ENCODE measurements at regions not wholly inside any gene's neighbourhood (a gene's known extent, or its start where the extent isn't known, plus 50 kb on each side); places are given as distances from the start of the nearest gene placed in this dataset.

DNA sequence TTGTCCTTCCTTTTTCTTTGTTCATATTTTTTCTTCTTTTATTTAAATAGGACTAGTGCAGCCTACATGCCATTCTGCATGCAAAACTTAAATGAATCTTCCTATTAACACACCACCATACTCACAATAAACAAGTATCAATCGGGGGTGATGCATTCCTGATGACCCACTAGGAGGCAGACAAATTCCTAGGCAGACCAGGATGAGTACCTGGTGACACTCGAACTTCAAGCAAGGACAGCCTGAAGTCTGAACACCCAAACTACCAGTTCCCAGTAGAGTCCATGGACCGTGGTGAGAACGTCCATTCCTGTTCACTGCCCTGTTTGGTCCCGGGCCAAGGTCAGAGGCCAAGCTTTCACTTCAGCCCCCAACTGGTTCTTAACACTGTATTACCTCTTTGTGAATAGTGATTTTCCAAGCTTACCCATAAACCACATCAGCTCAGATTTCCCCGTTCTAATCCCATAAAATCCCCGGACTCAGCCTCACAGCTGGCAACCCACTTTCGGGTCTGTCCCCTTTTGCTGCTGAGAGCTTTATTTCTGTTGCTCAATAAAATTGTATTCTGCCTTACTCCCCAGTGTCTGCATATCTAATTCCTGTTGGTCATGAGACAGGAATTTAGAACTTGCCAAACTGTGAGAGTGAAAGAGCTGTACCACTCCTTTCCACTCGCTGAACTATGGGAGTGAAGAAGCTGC, 1286.6 kb downstream of the FSTL5 start:
- DNase-seq, result no peak

DNA sequence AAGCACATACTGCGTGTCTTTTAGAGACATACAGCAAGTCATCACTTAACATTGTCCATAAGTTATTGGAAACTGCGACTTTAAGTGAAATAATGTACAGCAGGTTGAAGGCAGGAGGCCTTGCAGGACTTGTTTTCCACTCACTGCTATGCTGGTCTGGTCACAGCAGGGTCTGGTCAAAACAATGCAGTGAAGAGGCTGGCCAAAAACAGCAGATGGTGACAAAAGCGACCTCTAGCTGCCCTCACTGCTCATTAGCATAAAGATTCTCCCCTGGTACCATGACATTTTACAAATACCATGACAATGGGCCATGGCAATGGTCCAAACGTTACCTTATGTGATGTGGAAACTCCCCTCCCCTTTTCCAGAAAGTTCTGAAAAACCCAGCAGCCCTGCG, 1283.6 kb downstream of the FSTL5 start:
- no peak for DNase-seq

DNA sequence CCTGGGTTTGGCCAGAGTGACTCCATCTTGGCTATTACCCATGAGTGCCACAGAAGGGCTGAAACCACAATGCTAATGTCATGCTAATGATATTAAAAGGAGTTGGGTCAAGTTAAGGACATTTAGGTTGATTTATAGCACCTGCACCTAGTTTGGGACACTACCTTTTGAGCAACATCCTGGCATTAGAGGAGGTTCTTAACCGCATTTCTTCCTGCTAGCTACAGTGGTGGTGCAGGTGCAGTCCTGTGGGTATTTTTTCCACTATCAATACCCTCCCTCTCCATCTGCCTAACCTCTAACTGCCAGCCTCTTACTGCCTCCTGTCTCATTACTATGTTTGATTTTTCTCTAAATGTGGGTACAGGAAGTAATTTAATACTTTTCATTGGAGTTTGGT, 1276.1 kb downstream of the FSTL5 start:
- no peak for DNase-seq

DNA sequence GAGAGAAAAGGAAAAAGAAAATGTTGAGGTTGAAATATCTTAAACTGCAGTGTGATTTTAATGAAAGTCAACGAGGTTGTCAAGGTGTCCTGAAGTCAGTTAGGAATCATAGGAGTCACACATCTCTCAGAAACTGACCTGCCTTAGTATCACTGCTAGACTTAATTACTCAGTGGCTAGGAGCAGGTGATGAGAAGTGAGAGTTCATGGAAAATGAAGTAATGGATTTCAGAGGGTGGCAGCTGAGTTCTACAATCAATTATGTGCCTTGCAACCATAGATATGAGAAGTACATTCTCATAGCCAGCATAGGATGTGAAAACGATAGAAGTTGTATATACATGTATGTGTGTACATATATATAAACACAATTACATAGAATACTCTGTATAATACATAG, 1269.7 kb downstream of the FSTL5 start:
- DNase-seq, result no peak

DNA sequence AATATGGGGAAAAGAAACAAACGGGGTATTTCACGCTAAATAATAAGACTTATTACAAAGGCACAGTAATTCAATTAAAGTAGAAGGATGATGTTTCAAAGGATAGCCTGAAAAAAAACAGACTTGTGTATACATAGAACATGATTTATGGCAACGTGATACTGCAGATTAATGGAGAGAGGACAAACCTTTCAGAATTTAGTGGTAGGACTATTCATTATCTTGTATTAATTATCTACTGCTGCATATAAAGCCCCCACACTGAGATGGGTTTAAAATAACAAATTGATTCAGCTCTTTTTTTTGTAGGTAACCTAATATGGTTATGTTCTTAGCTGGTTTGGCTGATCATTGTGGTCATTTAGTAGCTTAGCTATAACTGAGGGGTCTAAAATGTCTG, 1269.0 kb downstream of the FSTL5 start:
- no peak for DNase-seq

DNA sequence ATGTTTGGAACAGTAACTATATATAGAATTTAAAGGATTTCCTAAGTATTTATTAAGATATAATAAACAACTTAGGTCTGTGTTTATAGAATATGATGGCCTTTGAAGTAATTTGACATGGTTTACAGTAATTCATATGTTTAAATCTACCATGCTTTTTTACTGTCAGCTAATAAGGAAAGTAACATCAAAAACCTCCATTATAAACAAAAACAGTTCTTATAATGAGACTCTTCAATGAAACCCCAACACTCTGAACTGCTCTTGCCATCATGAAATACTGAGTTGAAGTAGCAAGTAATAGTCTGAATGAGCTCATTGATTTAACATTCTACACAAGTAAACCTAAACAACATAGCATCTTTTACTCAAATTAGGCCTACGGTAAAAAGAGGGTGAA, 1236.5 kb downstream of the FSTL5 start:
- DNase-seq, result no peak

DNA sequence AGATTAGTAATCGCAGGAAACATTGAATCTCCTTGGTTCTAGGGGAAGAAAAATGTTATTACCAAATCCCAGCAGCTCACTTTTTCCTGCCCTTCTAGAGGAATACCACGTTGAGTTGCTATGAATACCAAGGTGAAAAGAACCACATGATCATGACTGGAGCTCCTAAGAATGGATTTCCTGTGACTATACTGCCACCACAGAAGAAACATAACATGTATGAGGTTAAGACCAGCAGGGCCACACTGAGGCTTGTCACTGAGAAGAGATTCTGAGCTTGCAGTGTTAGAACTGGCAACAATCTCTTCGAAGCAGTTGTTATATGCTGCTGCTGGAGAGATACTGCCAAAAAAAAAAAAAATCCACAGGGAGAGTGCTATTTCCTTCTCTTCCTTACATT, 1235.3 kb downstream of the FSTL5 start:
- DNase-seq, result no peak

DNA sequence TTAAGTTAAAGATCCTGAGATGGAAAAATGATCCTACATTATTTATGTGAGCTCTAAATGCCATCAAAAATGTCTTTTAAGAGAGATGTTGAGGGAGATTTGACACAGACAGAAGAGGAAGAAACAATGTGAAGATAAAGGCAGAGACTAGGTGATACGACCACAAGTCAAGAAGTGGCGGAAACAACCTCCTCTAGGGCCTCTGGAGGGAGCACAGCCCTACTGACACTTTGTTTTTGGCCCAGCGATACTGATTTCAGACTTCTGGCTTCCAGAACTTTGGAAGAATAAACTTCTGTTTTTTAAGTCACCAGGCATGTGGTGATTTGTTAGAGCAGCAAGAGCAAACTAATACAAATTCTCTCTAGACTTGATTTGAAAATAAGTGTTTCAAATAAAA, 1216.1 kb downstream of the FSTL5 start:
- DNase-seq, result no peak

DNA sequence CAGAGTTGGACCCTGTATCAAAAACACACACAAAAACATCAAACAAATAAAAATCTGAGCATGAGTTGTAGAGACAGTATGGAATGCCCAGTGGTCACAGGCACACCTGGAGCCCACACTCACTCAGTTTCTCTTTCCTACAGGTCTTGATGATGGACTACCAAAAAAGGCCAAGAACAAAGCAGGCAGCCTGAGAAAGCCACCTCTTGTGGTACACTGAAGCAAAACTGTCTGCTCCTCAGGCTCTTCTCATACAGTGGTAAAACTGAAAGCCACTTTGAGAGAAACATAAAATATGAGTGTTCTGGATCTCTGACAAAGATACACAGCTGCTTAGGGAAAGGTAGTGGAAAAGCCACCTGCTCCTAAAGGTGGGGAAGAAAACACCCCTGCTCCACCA, 1206.9 kb downstream of the FSTL5 start:
- no peak for DNase-seq

DNA sequence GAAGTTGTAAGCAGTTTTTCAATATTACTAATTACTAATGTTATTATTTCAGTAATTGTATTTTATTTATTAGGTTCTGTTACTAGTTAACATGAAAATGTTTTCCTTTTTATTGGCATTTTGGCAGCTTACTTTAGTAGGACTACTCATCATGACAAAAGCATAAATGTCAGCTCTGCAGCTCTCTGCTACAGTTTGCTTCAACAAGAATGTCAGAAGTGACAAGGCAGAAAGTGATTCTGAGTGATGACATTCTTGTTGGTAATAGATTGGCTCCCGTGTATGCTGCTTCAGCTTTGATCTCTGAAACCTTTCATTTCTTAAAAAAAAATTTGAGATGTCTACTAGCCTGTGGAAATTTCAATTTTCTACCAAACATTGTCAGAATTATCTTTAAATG, 1193.9 kb downstream of the FSTL5 start:
- no peak for DNase-seq

DNA sequence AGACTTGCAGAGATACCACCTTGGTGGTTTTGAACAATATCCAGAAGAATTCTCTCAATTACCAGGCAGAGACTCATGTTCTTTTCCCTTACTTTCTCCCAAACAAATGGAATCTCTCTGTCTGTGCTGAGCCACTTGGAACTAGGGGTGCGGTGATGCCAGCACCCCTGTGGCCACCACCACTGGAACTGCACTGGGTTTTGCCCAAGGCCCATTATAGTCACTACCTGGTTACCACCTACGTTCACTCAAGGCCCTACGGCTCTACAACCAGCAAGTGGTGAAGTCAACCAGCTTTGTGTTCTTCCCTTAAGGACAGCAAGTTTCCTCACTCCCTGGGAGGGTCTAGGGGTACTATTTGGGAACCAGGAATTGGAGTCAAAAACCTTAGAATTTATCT, 1183.7 kb downstream of the FSTL5 start:
- no peak for DNase-seq

DNA sequence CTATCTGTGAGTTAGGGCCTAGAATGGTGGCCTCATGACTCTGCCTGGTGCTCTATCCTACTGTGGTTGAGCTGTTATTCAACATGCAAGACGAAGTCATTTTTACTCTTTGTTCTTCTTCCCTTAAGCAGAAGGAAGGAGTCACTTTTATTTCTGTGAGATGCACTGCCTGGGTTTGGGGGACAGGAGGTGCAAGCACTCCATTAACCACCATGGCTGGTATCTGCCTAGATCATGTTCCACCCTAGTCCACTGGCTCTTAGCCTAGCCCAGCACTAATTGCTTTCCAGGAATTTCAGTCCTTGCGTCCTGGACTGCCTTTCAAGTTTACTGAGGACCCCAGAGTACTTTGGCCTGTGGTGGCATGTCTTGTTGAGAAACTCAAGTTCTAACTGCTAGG, 1182.7 kb downstream of the FSTL5 start:
- DNase-seq, result no peak

DNA sequence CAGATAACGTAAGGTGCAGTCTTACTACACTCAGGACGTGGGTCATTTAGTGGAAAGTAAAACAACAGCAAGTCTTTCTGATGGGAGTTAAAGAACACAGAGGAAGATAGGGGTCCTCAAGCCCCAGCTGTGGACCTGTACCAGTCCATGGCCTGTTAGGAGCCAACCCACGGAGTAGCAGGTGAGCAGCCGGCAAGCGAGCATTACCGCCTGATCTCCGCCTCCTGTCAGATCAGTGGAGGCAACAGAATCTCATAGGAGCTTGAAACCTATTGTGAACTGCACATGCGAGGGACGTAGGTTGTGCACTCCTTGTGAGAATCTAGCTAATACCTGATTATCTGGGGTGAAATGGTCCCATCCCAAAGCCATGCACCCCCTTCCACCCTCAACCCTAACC, 1180.8 kb downstream of the FSTL5 start:
- DNase-seq, result no peak

DNA sequence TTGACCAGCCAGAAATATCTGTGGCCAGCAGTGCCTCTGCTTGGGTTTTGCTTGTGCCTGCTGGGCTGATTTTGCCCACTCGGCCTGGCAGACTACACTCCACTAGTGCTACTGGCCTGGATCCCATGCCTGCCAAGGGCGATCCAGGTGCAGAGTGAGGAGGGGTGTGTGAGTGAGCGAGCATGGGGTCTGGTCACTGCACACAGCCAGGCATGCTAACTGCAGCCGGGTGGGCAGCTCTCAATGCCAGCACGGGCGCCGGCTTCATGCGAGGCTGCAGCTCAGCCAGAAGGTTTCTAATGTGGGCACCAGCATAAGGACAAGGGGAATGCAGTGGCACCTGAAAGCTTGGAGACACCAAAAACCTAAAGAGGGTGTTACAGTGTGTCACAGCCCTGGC, 1161.4 kb downstream of the FSTL5 start:
- no peak for DNase-seq

DNA sequence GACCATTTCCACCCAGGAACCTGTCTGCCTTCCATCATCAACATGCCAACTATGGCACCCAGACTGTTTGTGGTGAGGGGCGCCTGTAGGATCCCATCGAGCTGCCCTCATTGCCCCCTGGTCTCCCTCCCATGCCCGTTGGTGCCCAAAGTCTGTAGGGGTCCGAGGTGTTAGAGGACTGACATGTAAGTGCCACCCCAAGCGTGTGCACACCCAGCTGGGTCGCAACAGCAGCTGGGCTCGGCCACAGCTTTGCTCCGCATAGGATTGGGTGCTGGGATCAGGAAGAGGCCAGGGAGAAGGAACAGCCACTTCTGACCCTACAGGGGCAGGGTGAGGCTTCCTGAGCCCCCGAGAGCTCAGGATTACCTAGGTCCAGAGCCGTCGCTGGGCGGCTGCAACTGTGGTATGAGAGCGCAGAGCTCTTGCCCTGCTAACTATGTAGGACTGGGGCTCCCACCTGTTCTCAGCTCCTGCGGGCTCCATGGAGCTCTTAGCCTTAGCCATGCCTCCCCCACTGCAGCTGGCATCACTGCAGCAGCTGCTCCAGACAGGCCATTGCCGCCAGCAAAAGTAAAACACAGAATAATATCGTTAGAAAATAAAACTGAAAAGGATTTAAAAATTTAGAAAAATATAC, 1160.3 kb downstream of the FSTL5 start:
- DNase-seq, result no peak

DNA sequence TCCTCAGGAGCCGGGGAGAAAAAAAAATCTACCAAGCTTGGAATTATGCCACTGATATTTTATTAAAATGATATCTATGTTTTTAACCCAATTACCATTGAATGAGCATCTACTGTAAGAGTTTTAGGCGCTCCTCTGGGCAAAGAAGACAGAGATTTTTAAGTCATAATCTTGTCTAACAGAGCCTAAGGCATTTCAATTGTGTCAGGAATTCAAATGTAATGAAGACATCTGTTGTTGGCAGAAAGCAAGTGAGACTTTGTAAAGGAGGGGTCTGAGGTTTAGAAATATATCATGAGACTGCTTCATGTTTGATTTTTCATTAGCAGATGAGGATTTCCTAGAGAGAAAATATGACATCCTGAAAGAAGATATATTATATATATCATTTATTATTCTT, 1158.1 kb downstream of the FSTL5 start:
- no peak for DNase-seq

DNA sequence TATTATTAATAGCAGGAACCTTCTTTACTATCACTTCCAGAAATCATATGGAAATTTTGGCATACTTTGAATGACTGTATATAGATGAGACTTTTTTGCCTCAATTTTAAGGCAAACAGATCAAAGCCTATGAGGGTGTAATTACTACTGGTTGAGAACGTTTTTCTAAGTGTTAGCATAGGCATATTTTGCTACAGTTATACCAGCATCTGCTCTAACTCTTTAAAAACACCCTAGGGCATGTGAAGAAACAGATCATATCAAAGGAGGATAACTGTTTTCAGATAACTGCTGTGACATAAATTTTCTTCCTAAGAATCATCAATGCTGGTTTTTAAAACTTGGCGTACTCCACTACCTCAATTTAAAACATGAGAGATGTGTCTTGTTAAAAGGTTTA, 1155.3 kb downstream of the FSTL5 start:
- no peak for DNase-seq

DNA sequence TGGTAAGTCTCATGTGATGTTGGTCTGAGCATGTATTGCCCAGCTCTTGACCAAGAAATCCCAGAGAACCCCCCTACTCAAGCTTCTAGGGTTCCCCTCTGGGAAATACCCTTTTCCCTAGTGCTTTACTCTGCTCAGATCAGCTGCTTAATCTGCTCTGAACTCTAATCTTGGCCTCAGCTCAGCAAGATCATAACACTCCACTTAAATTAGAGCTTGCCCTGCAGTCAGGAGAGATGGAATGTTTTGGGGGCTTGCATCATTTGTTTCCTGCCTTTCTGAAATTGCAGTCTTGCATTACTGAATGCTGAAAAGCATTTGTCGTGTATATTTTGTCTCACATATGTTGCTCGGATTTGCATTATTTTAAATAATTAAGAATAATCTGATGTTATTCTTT, 1153.6 kb downstream of the FSTL5 start:
- DNase-seq, result no peak

Measured in NCI-H526 treated with DMSO at 0.1 percent for 48 hours (cell line).